IPS-18c (cell line): ENCODE measurements at regions not wholly inside any gene's neighbourhood (a gene's known extent, or its start where the extent isn't known, plus 50 kb on each side); places are given as distances from the start of the nearest gene placed in this dataset.
A peak's percentile ranks its signal among the peaks of the same experiment; 100 is the strongest.
"Not testable (repeated sequence)": the region's sequence is repeated elsewhere in the genome, so short reads cannot be mapped to it uniquely, and the experiment has no call there.

Experiments used
- H3K4me3 ChIP-seq: 2 replicates; pipeline ENCODE4 v1.7.0; 2013; ENCODE audit warnings: low read depth, mild to moderate bottlenecking, low read length, moderate library complexity; ENCODE audit not compliant: insufficient read depth
- H3K9me3 ChIP-seq: one replicate; pipeline ENCODE4 v1.6.1; 2013; ENCODE audit warnings: mild to moderate bottlenecking, low read length, moderate library complexity; ENCODE audit not compliant: control insufficient read depth, insufficient read depth

DNA sequence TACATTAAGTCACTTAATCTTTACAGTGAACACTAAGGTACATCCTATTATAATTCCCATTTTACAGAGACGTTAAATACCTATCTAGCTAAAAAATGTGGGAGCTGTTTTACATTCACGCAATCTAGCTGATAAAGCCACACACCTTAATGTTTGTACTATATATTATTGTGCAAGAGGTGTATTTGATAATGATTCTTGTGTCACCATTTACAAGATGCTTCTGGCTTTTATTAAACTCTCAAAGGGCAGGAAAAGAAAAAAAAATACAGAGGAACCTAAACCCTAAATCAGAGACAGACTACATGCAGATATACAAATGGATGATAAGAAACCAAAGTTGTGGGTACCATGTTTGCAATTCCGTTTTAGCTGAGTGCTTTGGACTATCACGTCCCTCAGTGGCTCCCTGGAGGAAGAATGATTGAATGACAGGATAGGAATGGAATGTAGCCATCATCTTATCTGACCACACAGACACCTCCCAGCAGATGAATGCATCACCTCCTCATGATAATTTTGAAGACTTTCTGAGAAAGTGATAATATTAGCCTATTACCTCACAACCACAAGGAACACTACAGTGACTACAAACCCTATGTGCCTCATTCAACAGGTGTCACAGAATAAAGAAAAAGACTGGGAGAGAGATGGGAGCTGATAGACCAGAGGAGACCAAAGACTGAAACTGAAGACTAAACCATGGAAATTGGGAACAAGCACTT, 230.5 kb upstream of the SERP2 start:
- H3K9me3 ChIP-seq, result no peaks in the 10 kb centered on the region
- peak overlapping the region; percentile 63; the same call in 1 of the 2 replicates for H3K4me3 ChIP-seq

DNA sequence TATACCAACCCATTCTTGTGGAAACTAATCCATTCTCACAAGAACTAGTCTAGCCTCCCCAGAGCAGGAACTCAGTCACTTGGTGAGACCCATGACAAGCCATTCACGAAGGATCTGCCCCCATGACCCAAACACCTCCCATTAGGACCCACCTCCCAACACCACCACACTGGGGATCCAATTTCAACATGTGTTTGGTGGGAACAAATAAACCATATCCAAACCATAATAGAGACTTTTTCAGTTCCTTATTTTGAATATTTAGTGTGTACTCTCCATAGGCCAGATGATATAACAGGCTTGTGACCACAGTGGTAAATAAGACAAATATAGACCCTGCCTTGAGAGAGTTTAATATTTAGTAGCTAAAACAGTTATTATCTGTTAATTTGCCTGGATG, 227.5 kb upstream of the SERP2 start:
- no peaks in the 10 kb centered on the region for H3K9me3 ChIP-seq
- H3K4me3 ChIP-seq, result no peak overlapping the region

DNA sequence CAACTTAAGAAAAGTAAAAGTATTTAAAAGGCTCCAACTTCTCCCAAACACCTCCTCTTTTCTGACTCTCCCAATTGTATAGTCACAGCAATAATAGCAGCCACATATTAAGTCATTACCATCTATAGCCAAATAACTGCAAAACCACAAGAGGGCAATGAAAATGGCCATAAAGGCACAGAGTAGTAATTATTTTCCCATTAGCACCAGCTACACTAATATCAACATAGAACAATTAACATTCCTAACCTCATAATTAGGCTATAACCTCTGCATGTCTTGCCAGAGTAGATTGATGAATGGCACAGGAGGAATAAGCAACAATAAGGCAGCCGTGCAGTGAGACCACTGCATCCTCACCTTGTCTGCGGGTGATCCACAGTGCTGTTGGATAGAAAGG, 226.4 kb upstream of the SERP2 start:
- Histone ChIP-seq H3K9me3 (no peaks in the 10 kb centered on the region), H3K4me3 (no peak overlapping the region)

DNA sequence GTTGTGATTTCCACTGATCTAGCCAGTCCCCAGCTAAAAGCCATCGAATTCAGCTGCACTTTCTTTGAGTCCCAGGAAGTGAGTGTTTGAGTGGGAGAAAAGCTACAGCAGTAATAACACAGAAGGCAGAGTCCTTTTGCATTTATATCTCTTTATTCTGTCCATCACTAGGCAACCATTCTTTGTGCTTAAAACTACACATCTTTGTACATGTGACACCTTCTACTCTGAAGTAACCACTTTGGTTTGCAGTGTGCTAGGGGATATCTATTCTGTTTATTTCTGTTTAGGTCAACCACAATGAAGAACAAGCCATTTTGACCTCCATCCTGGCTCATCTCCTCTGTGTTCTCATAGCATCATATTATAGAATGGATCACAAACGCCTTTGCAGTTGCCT, 226.0 kb upstream of the SERP2 start:
- Histone ChIP-seq H3K9me3 (no peaks in the 10 kb centered on the region), H3K4me3 (no peak overlapping the region)

DNA sequence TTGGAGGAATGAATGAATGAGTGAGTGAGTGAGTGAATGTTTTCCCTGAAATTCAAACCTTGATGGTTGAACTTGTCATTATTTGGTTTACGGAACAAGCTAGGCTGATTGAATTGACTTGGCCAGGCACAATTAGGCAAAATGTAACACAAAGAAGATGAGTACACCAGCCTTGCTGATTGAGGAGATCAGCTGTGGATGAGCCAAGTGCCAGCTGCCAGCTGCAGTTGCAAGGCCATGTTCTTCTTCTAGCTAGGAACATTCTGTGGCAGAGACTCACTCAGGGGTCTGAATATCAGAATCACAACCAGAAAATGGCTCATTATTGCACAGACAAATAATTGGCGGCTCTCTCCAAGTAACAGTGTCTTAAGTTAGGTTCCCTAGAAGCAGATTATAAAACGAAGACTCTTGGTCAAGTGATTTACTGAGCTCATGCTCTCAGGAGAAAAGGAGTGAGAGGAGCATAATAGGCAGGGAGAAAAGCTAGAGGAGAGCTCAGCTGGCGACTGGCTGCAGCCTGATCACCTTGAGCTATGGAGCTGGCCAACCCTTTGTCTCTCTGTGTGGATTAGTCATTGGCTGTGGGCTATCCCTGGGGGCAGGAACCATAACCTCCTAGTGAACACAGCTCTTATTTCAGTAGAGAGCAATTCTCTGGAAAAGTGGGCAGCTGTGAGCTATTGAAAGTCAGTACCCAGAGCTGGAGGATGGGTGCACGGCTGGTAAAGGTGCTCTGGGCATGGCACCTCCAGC, 225.3 kb upstream of the SERP2 start:
- Histone ChIP-seq H3K4me3 (no peak overlapping the region), H3K9me3 (no peaks in the 10 kb centered on the region)

DNA sequence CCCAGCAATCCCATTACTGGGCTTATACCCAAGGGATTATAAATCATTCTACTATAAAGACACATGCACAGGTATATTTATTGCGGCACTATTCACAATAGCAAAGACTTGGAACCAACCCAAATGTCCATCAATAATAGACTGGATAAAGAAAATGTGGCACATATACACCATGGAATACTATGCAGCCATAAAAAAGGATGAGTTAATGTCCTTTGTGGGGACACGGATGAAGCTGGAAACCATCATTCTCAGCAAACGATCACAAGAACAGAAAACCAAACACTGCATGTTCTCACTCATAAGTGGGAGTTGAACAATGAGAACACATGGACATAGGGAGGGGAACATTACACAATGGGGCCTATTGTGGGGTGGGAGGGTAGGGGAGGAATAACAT, 224.4 kb upstream of the SERP2 start:
- not testable (repeated sequence) for H3K9me3 ChIP-seq, H3K4me3 ChIP-seq

DNA sequence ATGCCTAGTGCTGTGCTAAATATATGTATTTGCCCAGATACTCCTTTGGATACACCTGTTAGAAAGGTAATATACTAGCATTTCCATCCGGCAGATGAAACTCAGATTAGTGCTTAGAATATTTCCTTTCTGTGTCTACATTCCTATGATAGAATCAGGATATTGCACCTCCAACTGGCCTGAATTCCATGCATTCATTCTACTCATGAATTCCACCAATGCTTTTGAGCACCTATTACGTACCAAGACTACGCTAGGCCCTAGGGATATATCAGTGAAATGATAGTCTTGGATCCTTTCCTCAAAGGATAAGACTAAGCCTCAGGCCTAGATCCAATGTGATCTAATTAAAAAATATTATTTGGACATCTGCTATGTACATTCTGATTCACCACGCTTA, 223.8 kb upstream of the SERP2 start:
- Histone ChIP-seq H3K9me3 (no peaks in the 10 kb centered on the region), H3K4me3 (no peak overlapping the region)

DNA sequence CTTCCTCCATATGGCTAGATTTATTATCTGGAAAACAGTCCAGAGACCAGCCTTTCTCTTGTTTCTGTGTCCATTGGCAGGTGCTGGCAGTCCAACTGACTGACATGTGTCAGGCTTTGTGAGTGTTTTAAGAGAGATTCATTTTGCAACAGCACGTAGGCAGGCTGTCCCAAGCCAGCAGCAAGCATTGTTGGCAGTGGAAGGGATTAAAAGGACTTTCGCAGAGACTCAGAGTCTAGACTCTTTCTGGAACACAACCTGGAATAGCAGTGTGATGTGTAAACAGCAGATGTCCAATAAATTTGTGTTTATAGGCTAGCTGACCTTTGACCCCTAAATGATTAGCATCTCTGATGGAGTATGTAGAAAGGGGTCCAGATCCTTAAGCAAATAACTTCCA, 222.2 kb upstream of the SERP2 start:
- H3K9me3 ChIP-seq, result no peaks in the 10 kb centered on the region
- no peak overlapping the region for H3K4me3 ChIP-seq

DNA sequence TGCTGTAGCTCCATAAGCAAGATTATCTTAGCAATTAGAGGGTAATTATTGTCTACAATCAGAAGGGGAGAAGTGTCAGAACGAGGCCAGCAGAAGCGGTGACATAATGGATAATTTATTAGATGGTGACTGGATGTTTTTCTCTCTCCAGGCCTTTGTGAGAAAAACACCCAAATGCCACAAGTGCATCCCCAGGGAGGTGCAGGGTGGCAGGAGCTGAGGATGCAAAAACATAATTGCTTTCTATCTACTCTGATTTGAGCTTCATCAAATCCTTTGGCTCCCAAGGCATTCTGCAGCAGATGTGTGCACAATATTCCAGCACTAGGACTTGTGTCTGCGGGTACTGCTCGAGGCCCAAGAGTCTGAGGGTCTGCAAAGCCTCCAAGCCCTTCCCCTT, 220.1 kb upstream of the SERP2 start:
- Histone ChIP-seq H3K9me3 (no peaks in the 10 kb centered on the region), H3K4me3 (no peak overlapping the region)

DNA sequence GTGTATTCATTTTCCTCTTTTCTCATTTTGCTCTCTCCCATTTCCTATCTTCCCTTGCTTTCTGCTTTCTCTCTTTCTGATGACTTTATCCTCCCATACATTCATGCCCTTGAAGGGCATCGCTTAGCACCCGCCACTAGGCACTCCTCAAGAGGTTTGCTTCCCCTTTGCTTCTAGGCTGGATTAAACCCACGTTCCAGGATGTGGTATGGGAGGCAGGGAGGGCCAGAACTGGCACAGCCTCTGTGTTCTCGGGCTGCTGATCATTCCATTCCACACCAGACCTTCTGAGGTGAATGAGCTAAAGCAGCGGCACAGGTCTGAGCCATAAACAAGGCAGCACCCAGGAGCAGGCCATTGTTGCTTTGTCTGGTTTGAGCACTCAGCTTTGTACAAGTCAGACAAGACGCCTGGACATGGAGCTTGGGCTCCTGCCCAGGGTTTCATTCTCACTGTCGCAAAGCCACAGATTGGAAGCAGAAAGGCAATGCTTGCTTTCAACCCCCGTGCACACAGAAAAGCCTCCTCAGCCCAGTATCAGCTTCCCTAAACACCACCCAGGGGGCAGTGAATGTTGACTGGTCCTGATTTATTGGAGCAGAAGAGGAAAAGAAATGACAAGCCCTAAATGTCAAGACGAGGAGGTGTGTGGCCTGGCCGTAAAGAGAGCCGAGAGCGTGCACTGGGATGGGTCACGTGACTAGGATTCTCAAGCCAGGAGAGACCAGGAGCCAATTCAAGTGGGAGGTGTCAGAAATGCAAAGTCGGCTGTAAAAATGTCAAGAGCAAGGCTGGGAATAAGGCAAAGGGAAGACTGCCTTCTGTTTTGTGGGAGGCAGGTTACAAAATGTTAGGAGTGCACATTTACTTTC, 218.0 kb upstream of the SERP2 start:
- Histone ChIP-seq H3K9me3 (no peaks in the 10 kb centered on the region), H3K4me3 (no peak overlapping the region)

DNA sequence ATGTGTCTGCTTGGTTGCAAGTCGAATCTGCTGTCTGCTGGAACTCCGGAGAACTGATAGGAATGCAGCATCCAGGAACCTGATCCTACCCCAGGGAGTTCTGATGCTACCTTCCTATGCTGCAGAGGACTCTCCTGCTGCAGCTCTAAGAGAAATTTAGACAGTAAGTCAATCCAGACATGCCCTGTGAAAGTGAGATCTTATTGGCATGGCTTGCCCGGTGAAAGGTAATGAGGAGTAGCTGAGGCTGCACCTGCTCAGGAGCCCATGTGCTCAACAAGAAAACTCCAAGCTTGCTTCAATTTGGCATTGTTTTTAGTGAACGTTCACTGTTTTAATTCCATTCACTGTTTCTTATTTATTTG, 217.3 kb upstream of the SERP2 start:
- no peak overlapping the region for H3K4me3 ChIP-seq
- H3K9me3 ChIP-seq, result no peaks in the 10 kb centered on the region

DNA sequence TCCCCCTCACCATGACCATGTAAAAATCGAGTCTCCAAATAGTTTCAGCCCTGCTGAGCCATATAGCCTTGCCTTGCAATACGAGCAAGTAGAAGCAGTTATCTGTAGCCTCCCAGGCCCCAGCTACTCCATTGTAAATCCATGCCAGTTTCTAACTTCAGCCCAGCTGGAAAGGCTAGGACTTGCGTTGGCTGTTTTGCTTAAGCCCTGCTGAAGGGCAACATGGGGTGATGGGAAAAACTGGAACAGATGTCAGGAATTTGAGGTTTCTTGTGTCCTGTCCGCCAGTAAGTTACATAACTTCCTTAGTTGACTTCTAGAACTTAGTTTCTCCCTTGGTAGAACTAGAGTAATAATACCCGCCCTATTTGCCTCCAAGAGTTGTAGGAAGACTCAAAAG, 216.0 kb upstream of the SERP2 start:
- Histone ChIP-seq H3K4me3 (no peak overlapping the region), H3K9me3 (no peaks in the 10 kb centered on the region)

DNA sequence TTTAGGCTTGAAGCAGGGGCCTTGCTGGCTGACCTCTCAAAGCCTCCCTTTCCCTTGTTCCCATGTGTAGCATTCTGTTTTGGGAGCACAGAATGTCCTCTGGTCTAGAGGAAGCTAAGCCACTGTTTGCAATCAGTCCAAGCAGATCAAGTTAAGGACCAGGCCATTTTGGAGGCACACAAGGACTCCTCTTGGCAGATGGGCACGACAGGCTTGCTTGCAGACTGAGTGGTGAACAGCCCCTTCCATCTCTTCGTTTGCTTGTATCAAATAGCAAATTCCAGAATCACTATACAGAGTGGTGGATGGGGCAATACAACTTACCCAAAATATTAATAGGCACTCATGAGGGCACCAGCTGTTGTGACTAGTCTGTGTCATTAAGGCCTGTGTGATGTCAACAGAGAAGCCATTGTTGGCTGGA, 215.5 kb upstream of the SERP2 start:
- Histone ChIP-seq H3K4me3 (no peak overlapping the region), H3K9me3 (no peaks in the 10 kb centered on the region)

DNA sequence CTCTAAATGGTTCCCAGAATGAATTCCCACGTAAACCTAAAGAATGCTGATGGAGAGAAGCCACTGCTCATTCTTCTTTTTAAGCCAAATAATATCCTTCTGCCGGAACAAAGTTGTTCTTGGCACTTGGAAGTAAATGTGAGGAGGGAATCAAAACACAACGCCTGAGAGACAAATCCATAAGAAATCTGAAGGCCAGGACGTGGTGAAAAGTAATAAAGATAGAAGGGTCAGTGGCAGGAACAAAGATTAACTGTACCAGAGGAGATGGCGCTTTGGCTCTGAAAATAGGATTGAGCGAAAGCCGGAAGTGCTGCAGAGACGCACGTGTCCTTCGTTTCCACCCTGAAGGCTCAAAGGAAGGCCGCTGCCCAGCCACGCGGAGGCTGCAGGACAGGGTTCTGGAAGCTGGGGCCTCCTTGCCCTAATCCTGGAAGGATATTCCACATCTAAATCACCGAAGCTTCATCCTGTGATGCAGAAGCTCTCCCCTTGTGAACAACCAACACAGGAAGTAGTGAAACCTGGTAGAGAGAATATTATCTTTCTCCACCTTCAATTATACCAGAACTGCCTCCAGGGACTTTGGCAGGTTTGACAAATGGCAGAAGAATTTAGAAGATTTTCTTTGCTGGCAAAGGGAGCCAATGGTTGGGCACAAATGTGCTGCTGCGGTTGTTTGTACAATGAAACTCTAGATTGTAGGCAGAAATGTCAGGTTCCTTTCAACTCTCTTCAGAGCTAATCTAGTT, 214.6 kb upstream of the SERP2 start:
- H3K4me3 ChIP-seq, result no peak overlapping the region
- no peaks in the 10 kb centered on the region for H3K9me3 ChIP-seq

DNA sequence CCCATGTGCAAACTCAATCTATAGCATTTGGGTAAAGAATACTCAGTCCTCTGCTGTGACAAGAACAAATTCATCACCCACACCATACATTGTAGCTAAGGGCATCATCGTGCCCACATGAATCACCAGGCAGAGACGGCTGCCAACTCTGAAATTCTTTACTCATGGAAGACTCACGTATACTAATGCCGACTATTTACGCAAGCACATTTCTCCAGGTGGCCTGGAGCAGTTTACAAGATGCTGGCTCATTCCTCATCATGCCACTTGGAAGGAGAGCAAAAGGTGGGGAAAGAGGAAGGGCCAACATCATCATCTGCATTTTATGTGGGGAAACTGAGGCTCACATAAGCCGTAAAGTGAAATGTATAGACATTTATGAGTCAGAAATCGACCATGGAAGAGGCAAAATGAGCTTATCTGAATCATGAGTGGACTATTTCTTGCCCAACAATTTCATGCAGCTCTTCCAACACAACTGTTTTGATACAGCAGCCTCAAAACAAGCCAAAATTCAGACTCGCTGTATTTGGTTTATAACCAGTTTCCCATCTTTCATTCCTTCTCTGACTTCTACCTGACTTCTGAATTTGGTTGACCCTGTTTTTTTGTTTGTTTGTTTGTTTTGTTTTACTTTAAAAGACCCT, 213.9 kb upstream of the SERP2 start:
- Histone ChIP-seq H3K4me3 (no peak overlapping the region), H3K9me3 (no peaks in the 10 kb centered on the region)

DNA sequence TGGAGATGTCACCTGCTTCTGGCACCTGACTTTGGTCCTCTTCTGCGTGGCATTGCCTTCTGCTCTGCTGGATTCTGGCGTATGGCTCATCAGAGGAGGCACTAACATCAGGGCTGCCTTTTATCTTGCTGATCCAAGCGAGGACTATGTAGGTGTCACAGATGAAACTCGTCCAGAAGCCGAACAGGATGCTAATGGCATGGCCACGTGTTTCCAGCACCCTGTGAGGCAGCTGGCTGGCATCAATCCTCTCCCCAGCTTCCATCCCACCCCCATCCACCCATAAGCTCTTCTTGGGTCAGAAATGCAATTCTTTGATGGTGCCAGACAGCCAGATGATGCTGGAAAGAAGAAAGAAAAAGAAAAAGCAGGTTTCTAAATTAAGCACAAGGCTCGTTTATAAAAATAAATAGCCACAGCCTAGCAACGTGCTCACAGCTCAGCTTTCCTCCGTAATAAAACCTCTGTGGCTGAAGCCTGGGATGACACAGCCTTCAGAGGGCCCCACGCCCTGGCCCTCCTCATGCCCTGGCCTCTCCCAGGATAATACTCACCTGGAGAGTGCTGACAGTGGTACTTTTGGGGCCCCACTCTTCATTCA, 212.9 kb upstream of the SERP2 start:
- no peaks in the 10 kb centered on the region for H3K9me3 ChIP-seq

More for the DNA sequence above, 212.9 kb upstream of the SERP2 start:
- H3K4me3 ChIP-seq, result no peak overlapping the region
